ENCODE measurements at regions not wholly inside any gene's neighbourhood (a gene's known extent, or its start where the extent isn't known, plus 50 kb on each side); places are given as distances from the start of the nearest gene placed in this dataset.

DNA sequence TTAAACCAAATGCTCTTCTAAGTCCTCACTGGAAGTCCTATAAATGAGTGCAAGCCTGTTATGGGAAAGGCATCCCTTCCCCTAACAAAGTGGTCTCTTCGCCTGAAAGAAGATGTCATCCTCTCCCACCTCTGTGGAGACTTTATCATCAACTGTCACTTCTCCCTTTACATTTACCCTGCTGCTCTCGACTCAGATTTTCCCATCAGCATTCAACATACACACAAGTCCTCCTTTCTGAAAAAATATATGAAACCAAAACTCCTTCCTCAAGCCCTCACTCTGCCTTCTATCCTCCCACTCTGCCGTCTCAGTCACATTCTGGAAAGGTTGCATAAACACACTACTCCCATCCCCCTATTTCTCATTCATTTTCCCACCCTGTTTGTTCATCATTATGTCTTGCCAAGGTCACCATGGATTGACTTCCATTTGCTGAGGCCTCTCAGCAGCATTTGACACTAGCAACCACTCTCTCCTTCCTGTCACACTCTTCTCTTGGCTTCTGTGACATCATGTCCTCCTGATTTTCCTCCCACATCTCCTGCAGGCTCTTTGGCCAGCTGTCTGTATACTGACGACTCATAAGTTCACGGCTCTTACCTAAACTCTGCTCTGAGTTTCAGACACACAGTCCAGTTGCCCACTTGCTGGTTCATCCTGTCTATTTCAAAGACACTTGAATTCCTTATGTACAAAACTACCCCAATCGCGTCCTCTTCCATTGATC, 70.3 kb upstream of the SMAD3 start (continued):
- TF ChIP-seq JUNB (IDR thresholded peaks at IDR 0.05; ENCODE audit: unreplicated experiment) = no peak
- TF ChIP-seq ZNF114 (CRISPR knock-in tag; IDR thresholded peaks at IDR 0.05) = no peak
- no peak for TF ChIP-seq EZH2phosphoT487 (IDR thresholded peaks at IDR 0.05; ENCODE audit: unreplicated experiment)
- no peak for TF ChIP-seq EZH2 (IDR thresholded peaks at IDR 0.05; ENCODE audit: low read depth, unreplicated experiment)

DNA sequence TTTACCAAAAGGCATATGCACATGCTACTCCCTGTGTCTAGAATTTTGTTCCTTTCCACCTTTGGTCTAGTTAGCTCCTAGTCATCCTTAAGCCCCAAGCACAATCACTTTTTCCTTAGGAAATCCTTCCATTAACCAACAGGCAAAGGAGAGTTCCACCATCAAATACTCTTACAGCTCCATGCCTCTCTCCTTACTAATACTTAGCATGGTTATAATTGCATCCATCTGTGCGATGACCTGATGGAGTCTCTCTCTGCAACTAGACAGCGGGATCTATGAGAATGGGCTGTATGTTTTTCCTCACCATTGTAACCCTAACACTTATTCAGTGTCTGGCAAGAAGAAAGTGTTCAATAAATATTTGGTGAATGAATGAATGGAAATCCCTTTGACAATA, 69.3 kb upstream of the SMAD3 start:
- Histone ChIP-seq H4K20me1 (replicated peaks; ENCODE audit: insufficient read depth) (no peaks in the 10 kb centered on the region), H3K9me2 (ENCODE audit: insufficient read depth) (no peaks in the 10 kb centered on the region), H3F3A (replicated peaks; ENCODE audit: low read depth) (no peaks in the 10 kb centered on the region), H3K4me3 (no peak overlapping the region), H3K36me3 (ENCODE audit: insufficient read depth) (no peaks in the 10 kb centered on the region), H3K79me2 (replicated peaks; ENCODE audit: insufficient read depth) (no peaks in the 10 kb centered on the region), H2AFZ (no peak overlapping the region), H3K4me2 (no peak overlapping the region), H3K27me3 (ENCODE audit: insufficient read depth) (no peaks in the 10 kb centered on the region), H3K4me1 (ENCODE audit: insufficient read depth) (no peaks in the 10 kb centered on the region; the same call in 1 of the 2 replicates), H3K27ac (ENCODE audit: low read depth) (no peak overlapping the region)
- peaks cover 1% of the 10 kb centered on the region for H3K27me3 Mint-ChIP-seq (ENCODE audit: insufficient read depth, low read depth, poor library complexity)
- DNase-seq (ENCODE audit: low spot score) = no peak
- H3K9me3 Mint-ChIP-seq = no peaks in the 10 kb centered on the region
- ATAC-seq = no peak
- H3K4me3 Mint-ChIP-seq = no peak overlapping the region
- H3K27ac Mint-ChIP-seq = no peak overlapping the region
- no peaks in the 10 kb centered on the region; the same call in 1 of the 3 replicates for H3K36me3 Mint-ChIP-seq (ENCODE audit: low read depth)
- H3K4me1 Mint-ChIP-seq = no peaks in the 10 kb centered on the region; the same call in 2 of the 3 replicates
- no peak for TF ChIP-seq ZNF462 (CRISPR knock-in tag; IDR thresholded peaks at IDR 0.05)
- no peak for TF ChIP-seq CTCF (conservative IDR thresholded peaks at IDR 0.05; ENCODE audit: low read depth in 2 of 2)
- TF ChIP-seq EZH2 (IDR thresholded peaks at IDR 0.05; ENCODE audit: low read depth, unreplicated experiment) = no peak
- TF ChIP-seq POLR2AphosphoS5 (IDR thresholded peaks at IDR 0.05; ENCODE audit: low read depth) = no peak
- TF ChIP-seq JUNB (IDR thresholded peaks at IDR 0.05; ENCODE audit: unreplicated experiment) = no peak
- TF ChIP-seq EZH2phosphoT487 (IDR thresholded peaks at IDR 0.05; ENCODE audit: unreplicated experiment) = no peak
- TF ChIP-seq ZNF114 (CRISPR knock-in tag; IDR thresholded peaks at IDR 0.05) = no peak
- TF ChIP-seq NANOG (IDR thresholded peaks at IDR 0.05; ENCODE audit: borderline replicate concordance) = no peak
- TF ChIP-seq STAT1 (IDR thresholded peaks at IDR 0.05; ENCODE audit: unreplicated experiment) = no peak
- no peak for TF ChIP-seq ZNF331 (CRISPR knock-in tag; IDR thresholded peaks at IDR 0.05; ENCODE audit: low read depth)
- TF ChIP-seq, protein P1, sequence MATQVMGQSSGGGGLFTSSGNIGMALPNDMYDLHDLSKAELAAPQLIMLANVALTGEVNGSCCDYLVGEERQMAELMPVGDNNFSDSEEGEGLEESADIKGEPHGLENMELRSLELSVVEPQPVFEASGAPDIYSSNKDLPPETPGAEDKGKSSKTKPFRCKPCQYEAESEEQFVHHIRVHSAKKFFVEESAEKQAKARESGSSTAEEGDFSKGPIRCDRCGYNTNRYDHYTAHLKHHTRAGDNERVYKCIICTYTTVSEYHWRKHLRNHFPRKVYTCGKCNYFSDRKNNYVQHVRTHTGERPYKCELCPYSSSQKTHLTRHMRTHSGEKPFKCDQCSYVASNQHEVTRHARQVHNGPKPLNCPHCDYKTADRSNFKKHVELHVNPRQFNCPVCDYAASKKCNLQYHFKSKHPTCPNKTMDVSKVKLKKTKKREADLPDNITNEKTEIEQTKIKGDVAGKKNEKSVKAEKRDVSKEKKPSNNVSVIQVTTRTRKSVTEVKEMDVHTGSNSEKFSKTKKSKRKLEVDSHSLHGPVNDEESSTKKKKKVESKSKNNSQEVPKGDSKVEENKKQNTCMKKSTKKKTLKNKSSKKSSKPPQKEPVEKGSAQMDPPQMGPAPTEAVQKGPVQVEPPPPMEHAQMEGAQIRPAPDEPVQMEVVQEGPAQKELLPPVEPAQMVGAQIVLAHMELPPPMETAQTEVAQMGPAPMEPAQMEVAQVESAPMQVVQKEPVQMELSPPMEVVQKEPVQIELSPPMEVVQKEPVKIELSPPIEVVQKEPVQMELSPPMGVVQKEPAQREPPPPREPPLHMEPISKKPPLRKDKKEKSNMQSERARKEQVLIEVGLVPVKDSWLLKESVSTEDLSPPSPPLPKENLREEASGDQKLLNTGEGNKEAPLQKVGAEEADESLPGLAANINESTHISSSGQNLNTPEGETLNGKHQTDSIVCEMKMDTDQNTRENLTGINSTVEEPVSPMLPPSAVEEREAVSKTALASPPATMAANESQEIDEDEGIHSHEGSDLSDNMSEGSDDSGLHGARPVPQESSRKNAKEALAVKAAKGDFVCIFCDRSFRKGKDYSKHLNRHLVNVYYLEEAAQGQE (IDR thresholded peaks at IDR 0.05; ENCODE audit: unreplicated experiment) = no peak
- TF ChIP-seq, protein P2, sequence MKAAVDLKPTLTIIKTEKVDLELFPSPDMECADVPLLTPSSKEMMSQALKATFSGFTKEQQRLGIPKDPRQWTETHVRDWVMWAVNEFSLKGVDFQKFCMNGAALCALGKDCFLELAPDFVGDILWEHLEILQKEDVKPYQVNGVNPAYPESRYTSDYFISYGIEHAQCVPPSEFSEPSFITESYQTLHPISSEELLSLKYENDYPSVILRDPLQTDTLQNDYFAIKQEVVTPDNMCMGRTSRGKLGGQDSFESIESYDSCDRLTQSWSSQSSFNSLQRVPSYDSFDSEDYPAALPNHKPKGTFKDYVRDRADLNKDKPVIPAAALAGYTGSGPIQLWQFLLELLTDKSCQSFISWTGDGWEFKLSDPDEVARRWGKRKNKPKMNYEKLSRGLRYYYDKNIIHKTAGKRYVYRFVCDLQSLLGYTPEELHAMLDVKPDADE (IDR thresholded peaks at IDR 0.05) = no peak

Measured in GM23338 (cell line).